DND-41 (cell line): ENCODE measurements at regions not wholly inside any gene's neighbourhood (a gene's known extent, or its start where the extent isn't known, plus 50 kb on each side); places are given as distances from the start of the nearest gene placed in this dataset.

ENCODE experiments used
- ATAC-seq: fragments of 200-7000 bp; cut with Tn5 transposase; 3 replicates; pipeline ENCODE4 v1.9.1; 2021; ENCODE audit warnings: low read depth; ENCODE audit not compliant: insufficient read depth
- DNase-seq: peaks from one replicate; pipeline ENCODE4 v3.0.0-alpha.2; 2020
- H2AFZ ChIP-seq: 2 replicates; pipeline ENCODE4 v1.6.0; 2012; ENCODE audit warnings: low read depth, low read length
- H3K27ac ChIP-seq: 2 replicates; pipeline ENCODE4 v1.5.1; 2012; ENCODE audit warnings: low read length, inconsistent platforms
- H3K27me3 ChIP-seq: fragments of 200-600 bp; sonication (generic); 2 replicates; pipeline ENCODE4 v1.6.0; 2012; ENCODE audit warnings: low read length, mild to moderate bottlenecking, inconsistent platforms; ENCODE audit not compliant: insufficient read depth, poor library complexity
- H3K36me3 ChIP-seq: 2 replicates; pipeline ENCODE4 v1.5.1; 2012; ENCODE audit warnings: low read length, inconsistent platforms; ENCODE audit not compliant: insufficient read depth
- H3K4me1 ChIP-seq: 2 replicates; pipeline ENCODE4 v1.5.1; 2012; ENCODE audit warnings: mild to moderate bottlenecking, low read length; ENCODE audit not compliant: insufficient read depth
- H3K4me2 ChIP-seq: 2 replicates; pipeline ENCODE4 v1.6.0; 2012; ENCODE audit warnings: mild to moderate bottlenecking, moderate library complexity, low read length, inconsistent platforms; ENCODE audit not compliant: insufficient read depth
- H3K4me3 ChIP-seq, 2 experiments: fragments of 200-600 bp in 1 of 2; shearing (Covaris generic) in 1 of 2; 2 replicates each; pipeline ENCODE4 v1.5.1; 2012 to 2016; ENCODE audit warnings: inconsistent platforms in 2 of 2, low read length in 2 of 2, mild to moderate bottlenecking in 2 of 2, low read depth in 1 of 2, moderate library complexity in 1 of 2
- H3K79me2 ChIP-seq: 2 replicates; pipeline ENCODE4 v1.6.0; 2012; ENCODE audit warnings: low read length, inconsistent platforms; ENCODE audit not compliant: insufficient read depth
- H3K9ac ChIP-seq: 2 replicates; pipeline ENCODE4 v1.6.0; 2012; ENCODE audit warnings: low read depth, mild to moderate bottlenecking, inconsistent platforms, low read length, moderate library complexity
- H3K9me3 ChIP-seq: 2 replicates; pipeline ENCODE4 v1.5.1; 2012; ENCODE audit warnings: low read length, moderate library complexity, mild to moderate bottlenecking, inconsistent platforms; ENCODE audit not compliant: insufficient read depth, severe bottlenecking
- H4K20me1 ChIP-seq: 2 replicates; pipeline ENCODE4 v1.6.0; 2012; ENCODE audit warnings: low read length; ENCODE audit not compliant: insufficient read depth
- EZH2 ChIP-seq: IDR thresholded peaks from 3 replicates; pipeline ENCODE4 v1.6.1; 2012; ENCODE audit warnings: borderline replicate concordance, low read depth, mild to moderate bottlenecking, moderate library complexity, low read length, inconsistent platforms; ENCODE audit not compliant: severe bottlenecking
- TF ChIP-seq, protein P1 (sequence below): IDR thresholded peaks from 2 replicates; pipeline ENCODE4 v1.5.1; 2012; ENCODE audit warnings: borderline replicate concordance, low read length, moderate library complexity, mild to moderate bottlenecking; ENCODE audit not compliant: poor library complexity, severe bottlenecking; ENCODE audit errors: extremely low read depth

DNA sequence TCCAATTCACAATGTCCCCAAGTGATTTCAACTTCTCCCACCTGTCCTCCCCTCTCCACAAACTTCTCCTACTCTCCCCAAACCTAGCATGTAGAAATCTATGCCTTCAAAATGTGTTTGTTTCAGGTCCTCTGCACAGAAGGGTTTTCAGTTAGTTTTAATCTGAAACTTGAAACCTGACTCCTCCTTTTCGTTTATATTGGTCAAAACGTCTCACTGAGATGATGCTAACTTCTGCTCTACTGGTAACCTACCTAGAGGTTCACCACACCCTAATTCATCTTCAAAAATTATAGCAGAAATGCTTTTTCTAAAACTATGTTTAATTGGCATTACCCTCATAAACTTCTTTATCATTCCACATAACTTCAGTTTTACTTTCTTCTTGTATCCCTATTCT, 401.8 kb upstream of the ADAMTS16 start:
- no peak overlapping the region for H3K27ac ChIP-seq
- DNase-seq (no peak), ATAC-seq (no peak)
- H3K27me3 ChIP-seq: peaks cover 21% of the 10 kb centered on the region
- H2AFZ ChIP-seq: no peak overlapping the region
- no peaks in the 10 kb centered on the region for H4K20me1 ChIP-seq
- H3K36me3 ChIP-seq: no peaks in the 10 kb centered on the region
- H3K4me1 ChIP-seq: no peaks in the 10 kb centered on the region
- H3K4me3 ChIP-seq: no peak overlapping the region
- H3K9me3 ChIP-seq: no peaks in the 10 kb centered on the region
- TF ChIP-seq EZH2: no peak
- TF ChIP-seq, protein P1, sequence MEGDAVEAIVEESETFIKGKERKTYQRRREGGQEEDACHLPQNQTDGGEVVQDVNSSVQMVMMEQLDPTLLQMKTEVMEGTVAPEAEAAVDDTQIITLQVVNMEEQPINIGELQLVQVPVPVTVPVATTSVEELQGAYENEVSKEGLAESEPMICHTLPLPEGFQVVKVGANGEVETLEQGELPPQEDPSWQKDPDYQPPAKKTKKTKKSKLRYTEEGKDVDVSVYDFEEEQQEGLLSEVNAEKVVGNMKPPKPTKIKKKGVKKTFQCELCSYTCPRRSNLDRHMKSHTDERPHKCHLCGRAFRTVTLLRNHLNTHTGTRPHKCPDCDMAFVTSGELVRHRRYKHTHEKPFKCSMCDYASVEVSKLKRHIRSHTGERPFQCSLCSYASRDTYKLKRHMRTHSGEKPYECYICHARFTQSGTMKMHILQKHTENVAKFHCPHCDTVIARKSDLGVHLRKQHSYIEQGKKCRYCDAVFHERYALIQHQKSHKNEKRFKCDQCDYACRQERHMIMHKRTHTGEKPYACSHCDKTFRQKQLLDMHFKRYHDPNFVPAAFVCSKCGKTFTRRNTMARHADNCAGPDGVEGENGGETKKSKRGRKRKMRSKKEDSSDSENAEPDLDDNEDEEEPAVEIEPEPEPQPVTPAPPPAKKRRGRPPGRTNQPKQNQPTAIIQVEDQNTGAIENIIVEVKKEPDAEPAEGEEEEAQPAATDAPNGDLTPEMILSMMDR: no peak
- no peak overlapping the region for H3K4me2 ChIP-seq
- no peak overlapping the region for H3K9ac ChIP-seq
- no peaks in the 10 kb centered on the region for H3K79me2 ChIP-seq

DNA sequence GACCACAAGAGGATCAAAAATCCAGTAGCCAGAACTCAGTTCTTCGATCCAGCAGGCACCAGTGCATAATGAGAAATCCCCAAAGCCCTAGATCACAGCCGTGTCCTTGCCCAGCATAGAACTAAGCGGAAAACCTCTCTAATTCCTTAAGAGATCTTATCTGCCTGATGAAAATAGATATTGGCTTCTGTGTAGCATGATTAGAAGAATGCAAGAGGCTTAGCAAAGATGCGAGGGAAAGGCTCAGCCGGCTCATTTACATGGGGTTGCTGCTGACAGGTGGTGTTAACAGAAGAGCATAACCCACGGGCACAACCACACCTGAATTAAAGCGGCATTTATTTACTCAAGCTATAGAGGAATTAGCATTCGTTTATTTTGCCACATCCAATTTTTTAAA, 400.0 kb upstream of the ADAMTS16 start:
- Histone ChIP-seq H3K4me1 (no peaks in the 10 kb centered on the region), H3K27me3 (peaks cover 18% of the 10 kb centered on the region), H3K9me3 (no peaks in the 10 kb centered on the region), H4K20me1 (no peaks in the 10 kb centered on the region), H3K27ac (no peak overlapping the region), H2AFZ (no peak overlapping the region), H3K4me2 (no peak overlapping the region), H3K79me2 (no peaks in the 10 kb centered on the region), H3K9ac (no peak overlapping the region), H3K36me3 (no peaks in the 10 kb centered on the region), H3K4me3 (no peak overlapping the region)
- TF ChIP-seq, protein P1: no peak
- TF ChIP-seq EZH2: no peak
- ATAC-seq (no peak), DNase-seq (no peak)

DNA sequence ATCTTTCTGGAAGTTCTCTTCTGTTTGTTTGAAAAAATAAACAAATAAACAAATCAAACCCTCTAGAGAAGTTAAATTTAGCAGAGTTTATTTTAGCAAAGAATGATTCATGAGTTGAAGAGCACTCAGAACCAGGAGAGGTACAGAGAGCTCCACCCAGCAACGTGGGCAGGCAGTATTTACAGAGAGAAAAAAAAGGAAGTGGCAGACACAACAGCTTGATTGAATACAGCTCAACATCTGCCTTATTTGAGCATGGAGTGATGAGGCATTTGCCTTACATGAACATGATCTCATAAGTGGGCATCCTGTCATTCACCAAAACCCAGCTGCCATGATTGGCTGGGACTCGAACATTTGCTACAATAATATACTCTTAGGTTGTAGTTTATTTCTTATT, 381.6 kb upstream of the ADAMTS16 start:
- no peak overlapping the region for H3K9ac ChIP-seq
- DNase-seq (no peak), ATAC-seq (no peak)
- H3K4me3 ChIP-seq: no peak overlapping the region
- peaks cover 8% of the 10 kb centered on the region for H3K27me3 ChIP-seq
- no peaks in the 10 kb centered on the region for H3K9me3 ChIP-seq
- TF ChIP-seq, protein P1: no peak
- no peak for TF ChIP-seq EZH2
- H3K4me1 ChIP-seq: no peaks in the 10 kb centered on the region
- H4K20me1 ChIP-seq: no peaks in the 10 kb centered on the region
- no peak overlapping the region for H3K4me2 ChIP-seq
- H3K36me3 ChIP-seq: no peaks in the 10 kb centered on the region
- no peak overlapping the region for H2AFZ ChIP-seq
- H3K27ac ChIP-seq: no peak overlapping the region
- no peaks in the 10 kb centered on the region for H3K79me2 ChIP-seq

DNA sequence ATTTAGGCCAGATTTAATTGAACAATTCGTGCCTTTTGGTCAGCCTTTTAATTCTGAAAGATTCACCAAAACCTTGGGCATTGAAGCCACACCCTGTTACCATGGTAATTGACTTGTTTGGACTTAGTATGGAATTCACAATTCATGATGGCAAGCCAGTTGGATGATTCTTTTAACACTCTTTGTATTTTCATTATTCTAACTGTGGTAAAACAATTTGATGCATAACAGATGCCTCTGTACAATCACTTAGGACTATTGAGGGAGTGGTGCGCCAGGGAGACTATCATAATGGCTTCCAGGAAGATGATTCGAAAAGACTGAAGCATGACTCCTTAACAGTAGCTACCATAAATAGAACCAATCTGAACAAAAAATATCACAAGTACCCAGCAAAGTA, 381.1 kb upstream of the ADAMTS16 start:
- no peak overlapping the region for H3K9ac ChIP-seq
- peaks cover 8% of the 10 kb centered on the region for H3K27me3 ChIP-seq
- H3K4me3 ChIP-seq: no peak overlapping the region
- DNase-seq (no peak), ATAC-seq (no peak)
- H3K36me3 ChIP-seq: no peaks in the 10 kb centered on the region
- H3K79me2 ChIP-seq: no peaks in the 10 kb centered on the region
- H2AFZ ChIP-seq: no peak overlapping the region
- H3K27ac ChIP-seq: no peak overlapping the region
- no peaks in the 10 kb centered on the region for H3K9me3 ChIP-seq
- H3K4me2 ChIP-seq: no peak overlapping the region
- H3K4me1 ChIP-seq: no peaks in the 10 kb centered on the region
- H4K20me1 ChIP-seq: no peaks in the 10 kb centered on the region
- TF ChIP-seq EZH2: no peak
- TF ChIP-seq, protein P1: no peak
